Fibroblast of lung (primary cell): ENCODE measurements at regions not wholly inside any gene's neighbourhood (a gene's known extent, or its start where the extent isn't known, plus 50 kb on each side); places are given as distances from the start of the nearest gene placed in this dataset.

Experiments
- EZH2 ChIP-seq: IDR thresholded peaks from 2 replicates; pipeline ENCODE4 v1.5.1; 2012; ENCODE audit warnings: low read length, control low read depth, mild to moderate bottlenecking; ENCODE audit errors: missing control alignments
- TF ChIP-seq, protein P1 (sequence below), 2 donors: IDR thresholded peaks in 1 of 2; conservative IDR thresholded peaks in 1 of 2; 1 replicate in 1 of 2; 2 replicates in 1 of 2; pipeline ENCODE4 v1.5.1; 2011 to 2012; ENCODE audit warnings: low read length in 2 of 2, control low read depth in 1 of 2, inconsistent platforms in 1 of 2, low read depth in 1 of 2, mild to moderate bottlenecking in 1 of 2

DNA sequence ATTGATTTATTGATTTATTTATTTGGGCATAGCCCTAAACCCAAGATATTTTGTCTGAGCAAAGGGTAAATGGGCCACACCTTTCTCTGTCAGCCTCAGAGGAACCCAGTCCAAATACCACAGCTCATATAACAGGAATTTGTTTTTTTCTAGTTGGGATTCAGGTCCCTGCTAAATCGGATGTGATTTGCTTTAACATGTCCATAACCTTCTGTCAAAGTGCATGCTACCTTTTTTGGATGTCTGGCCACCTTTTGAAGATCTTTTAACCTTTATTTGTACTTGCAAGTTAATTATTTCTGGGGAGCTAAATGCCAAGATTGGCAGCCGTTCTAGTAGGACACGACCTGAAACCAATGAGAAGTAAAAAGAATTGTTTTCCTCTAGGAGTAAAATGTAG is 303.2 kb upstream of the UBE2E3 start:
- TF ChIP-seq, protein P1, sequence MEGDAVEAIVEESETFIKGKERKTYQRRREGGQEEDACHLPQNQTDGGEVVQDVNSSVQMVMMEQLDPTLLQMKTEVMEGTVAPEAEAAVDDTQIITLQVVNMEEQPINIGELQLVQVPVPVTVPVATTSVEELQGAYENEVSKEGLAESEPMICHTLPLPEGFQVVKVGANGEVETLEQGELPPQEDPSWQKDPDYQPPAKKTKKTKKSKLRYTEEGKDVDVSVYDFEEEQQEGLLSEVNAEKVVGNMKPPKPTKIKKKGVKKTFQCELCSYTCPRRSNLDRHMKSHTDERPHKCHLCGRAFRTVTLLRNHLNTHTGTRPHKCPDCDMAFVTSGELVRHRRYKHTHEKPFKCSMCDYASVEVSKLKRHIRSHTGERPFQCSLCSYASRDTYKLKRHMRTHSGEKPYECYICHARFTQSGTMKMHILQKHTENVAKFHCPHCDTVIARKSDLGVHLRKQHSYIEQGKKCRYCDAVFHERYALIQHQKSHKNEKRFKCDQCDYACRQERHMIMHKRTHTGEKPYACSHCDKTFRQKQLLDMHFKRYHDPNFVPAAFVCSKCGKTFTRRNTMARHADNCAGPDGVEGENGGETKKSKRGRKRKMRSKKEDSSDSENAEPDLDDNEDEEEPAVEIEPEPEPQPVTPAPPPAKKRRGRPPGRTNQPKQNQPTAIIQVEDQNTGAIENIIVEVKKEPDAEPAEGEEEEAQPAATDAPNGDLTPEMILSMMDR (conservative IDR thresholded peaks at IDR 0.05 in 1 of 2, IDR thresholded peaks at IDR 0.05 in 1 of 2; ENCODE audit: low read depth in 1 of 2, low read length in 2 of 2): no peak
- no peak for TF ChIP-seq EZH2
